COLO829 (cell line): ENCODE measurements at regions not wholly inside any gene's neighbourhood (a gene's known extent, or its start where the extent isn't known, plus 50 kb on each side); places are given as distances from the start of the nearest gene placed in this dataset.
"Not testable (repeated sequence)": the region's sequence is repeated elsewhere in the genome, so short reads cannot be mapped to it uniquely, and the experiment has no call there.

Experiments
- DNase-seq: peaks from one replicate; pipeline ENCODE4 v3.0.0; 2012; ENCODE audit warnings: low spot score

GRCh38 chr14:105752420-105752819 lies 226.0 kb downstream of the TMEM121 start:
- not testable (repeated sequence) for DNase-seq

GRCh38 chr14:105760691-105761344 lies 234.4 kb downstream of the TMEM121 start:
- no peak for DNase-seq

GRCh38 chr14:105761345-105761740 lies 235.0 kb downstream of the TMEM121 start:
- not testable (repeated sequence) for DNase-seq

GRCh38 chr14:105761842-105762241 lies 235.5 kb downstream of the TMEM121 start:
- DNase-seq: no peak

- not testable (repeated sequence) for DNase-seq
These were observed 235.9 kb downstream of the TMEM121 start for GRCh38 chr14:105762262-105762661.

GRCh38 chr14:105764254-105764901 lies 238.0 kb downstream of the TMEM121 start:
- DNase-seq: not testable (repeated sequence)

- not testable (repeated sequence) for DNase-seq
These were observed 238.9 kb downstream of the TMEM121 start for GRCh38 chr14:105765072-105765825.

GRCh38 chr14:105765893-105766614 lies 239.7 kb downstream of the TMEM121 start:
- DNase-seq: no peak

GRCh38 chr14:105767315-105767714 lies 240.9 kb downstream of the TMEM121 start:
- no peak for DNase-seq

- DNase-seq: not testable (repeated sequence)
These were observed 241.7 kb downstream of the TMEM121 start for GRCh38 chr14:105768039-105768438.

- not testable (repeated sequence) for DNase-seq
These were observed 242.8 kb downstream of the TMEM121 start for GRCh38 chr14:105769061-105769730.

- DNase-seq: not testable (repeated sequence)
These were observed 244.3 kb downstream of the TMEM121 start for GRCh38 chr14:105770619-105771216.

GRCh38 chr14:105771261-105772226 lies 245.2 kb downstream of the TMEM121 start:
- DNase-seq: not testable (repeated sequence)

GRCh38 chr14:105772710-105773250 lies 246.4 kb downstream of the TMEM121 start:
- not testable (repeated sequence) for DNase-seq

GRCh38 chr14:105773584-105773983 lies 247.2 kb downstream of the TMEM121 start:
- no peak for DNase-seq

GRCh38 chr14:105774001-105774400 lies 247.6 kb downstream of the TMEM121 start:
- no peak for DNase-seq

GRCh38 chr14:105774585-105775348 lies 248.4 kb downstream of the TMEM121 start:
- DNase-seq: not testable (repeated sequence)

- not testable (repeated sequence) for DNase-seq
These were observed 249.1 kb downstream of the TMEM121 start for GRCh38 chr14:105775349-105775923.
